OCI-LY3 (cell line): ENCODE measurements at regions not wholly inside any gene's neighbourhood (a gene's known extent, or its start where the extent isn't known, plus 50 kb on each side); places are given as distances from the start of the nearest gene placed in this dataset.

Source experiments
- H2AFZ ChIP-seq: fragments of 200-600, 300-600 bp; shearing (Covaris generic); 2 replicates; pipeline ENCODE4 v1.6.0; 2014; ENCODE audit warnings: antibody characterized with exemption, low read depth, low read length
- H3K27ac ChIP-seq: fragments of 200-600, 300-600 bp; sonication (generic); 2 replicates; pipeline ENCODE4 v1.5.1; 2014; ENCODE audit warnings: mild to moderate bottlenecking, low read length, moderate library complexity, mixed read lengths
- H3K27me3 ChIP-seq: fragments of 200-600, 300-600 bp; sonication (generic); 2 replicates; pipeline ENCODE4 v1.6.1; 2014; ENCODE audit warnings: low read depth, low read length, mixed read lengths
- H3K36me3 ChIP-seq: fragments of 200-600, 300-600 bp; sonication (generic); replicated peaks from 2 replicates; pipeline ENCODE3; 2014; ENCODE audit warnings: low read depth, low read length, mixed read lengths
- H3K4me1 ChIP-seq: fragments of 300-600, 200-600 bp; sonication (generic); 2 replicates; pipeline ENCODE4 v1.6.1; 2014; ENCODE audit warnings: low read length, mixed read lengths
- H3K4me2 ChIP-seq: fragments of 200-600, 300-600 bp; sonication (generic); 2 replicates; pipeline ENCODE4 v1.6.1; 2014; ENCODE audit warnings: low read length, mixed read lengths
- H3K4me3 ChIP-seq: fragments of 300-600, 200-600 bp; sonication (generic); 2 replicates; pipeline ENCODE4 v1.5.1; 2014; ENCODE audit warnings: antibody characterized with exemption, mild to moderate bottlenecking, low read length, moderate library complexity
- H3K79me2 ChIP-seq: fragments of 300-600, 200-600 bp; shearing (Covaris generic); 2 replicates; pipeline ENCODE4 v1.6.1; 2014; ENCODE audit warnings: mild to moderate bottlenecking, low read length, mixed read lengths
- H3K9ac ChIP-seq: fragments of 300-600, 200-600 bp; shearing (Covaris generic); 2 replicates; pipeline ENCODE4 v1.6.0; 2014; ENCODE audit warnings: mild to moderate bottlenecking, low read length, moderate library complexity
- H3K9me3 ChIP-seq: fragments of 200-600, 300-600 bp; shearing (Covaris generic); 2 replicates; pipeline ENCODE4 v1.6.1; 2014; ENCODE audit warnings: low read length, mixed read lengths; ENCODE audit not compliant: insufficient read depth
- H4K20me1 ChIP-seq: fragments of 200-600, 300-600 bp; sonication (generic); 2 replicates; pipeline ENCODE4 v1.6.1; 2016; ENCODE audit warnings: low read length, mixed read lengths; ENCODE audit not compliant: insufficient read depth
- CTCF ChIP-seq: fragments of 200-600, 300-600 bp; sonication (generic); IDR thresholded peaks from 2 replicates; pipeline ENCODE4 v1.5.1; 2014; ENCODE audit warnings: antibody characterized with exemption, low read length, low read depth
- EZH2phosphoT487 ChIP-seq: fragments of 200-600 bp; shearing (Covaris generic); IDR thresholded peaks from 2 replicates; pipeline ENCODE4 v1.6.1; 2018; ENCODE audit warnings: antibody characterized with exemption, mixed run types, low read depth

- TF ChIP-seq EZH2phosphoT487 (no peak), CTCF (no peak)
- no peak overlapping the region for H3K4me2 ChIP-seq
- no peak overlapping the region for H3K9ac ChIP-seq
- no peaks in the 10 kb centered on the region for H4K20me1 ChIP-seq
- H3K79me2 ChIP-seq, result no peaks in the 10 kb centered on the region
- no peaks in the 10 kb centered on the region for H3K4me1 ChIP-seq
- H3K27ac ChIP-seq, result no peak overlapping the region
- no peaks in the 10 kb centered on the region for H3K27me3 ChIP-seq
- no peak overlapping the region for H3K4me3 ChIP-seq
- H3K36me3 ChIP-seq, result no peaks in the 10 kb centered on the region
- H2AFZ ChIP-seq, result no peak overlapping the region
- H3K9me3 ChIP-seq, result no peaks in the 10 kb centered on the region
Measured at GRCh38 chr20:12067686-12068085, 150.0 kb downstream of the BTBD3 start.

- Histone ChIP-seq H3K79me2 (no peaks in the 10 kb centered on the region), H3K9ac (no peak overlapping the region), H3K4me2 (no peak overlapping the region), H3K4me1 (no peaks in the 10 kb centered on the region), H3K36me3 (no peaks in the 10 kb centered on the region), H4K20me1 (no peaks in the 10 kb centered on the region), H2AFZ (no peak overlapping the region), H3K27me3 (no peaks in the 10 kb centered on the region), H3K4me3 (no peak overlapping the region), H3K9me3 (no peaks in the 10 kb centered on the region), H3K27ac (no peak overlapping the region)
- no peak for TF ChIP-seq CTCF
- TF ChIP-seq EZH2phosphoT487, result no peak
Measured at GRCh38 chr20:12068121-12068520, 150.4 kb downstream of the BTBD3 start.

- H3K79me2 ChIP-seq, result no peaks in the 10 kb centered on the region
- no peak for TF ChIP-seq CTCF
- no peak for TF ChIP-seq EZH2phosphoT487
- H3K9ac ChIP-seq, result no peak overlapping the region
- no peak overlapping the region for H3K4me2 ChIP-seq
- no peak overlapping the region for H3K4me3 ChIP-seq
- no peaks in the 10 kb centered on the region for H3K27me3 ChIP-seq
- no peaks in the 10 kb centered on the region for H3K9me3 ChIP-seq
- no peaks in the 10 kb centered on the region for H3K4me1 ChIP-seq
- H3K27ac ChIP-seq, result no peak overlapping the region
- no peaks in the 10 kb centered on the region for H3K36me3 ChIP-seq
- H4K20me1 ChIP-seq, result no peaks in the 10 kb centered on the region
- no peak overlapping the region for H2AFZ ChIP-seq
Measured at GRCh38 chr20:12069181-12069580, 151.5 kb downstream of the BTBD3 start.

GRCh38 chr20:12072221-12072953 lies 154.7 kb downstream of the BTBD3 start:
- no peaks in the 10 kb centered on the region for H4K20me1 ChIP-seq
- no peaks in the 10 kb centered on the region; the same call in 1 of the 2 replicates for H3K9me3 ChIP-seq
- no peak overlapping the region for H2AFZ ChIP-seq

More at GRCh38 chr20:12072221-12072953, 154.7 kb downstream of the BTBD3 start:
- Histone ChIP-seq H3K36me3 (no peaks in the 10 kb centered on the region), H3K27ac (no peak overlapping the region), H3K27me3 (no peaks in the 10 kb centered on the region), H3K9ac (no peak overlapping the region), H3K4me3 (no peak overlapping the region), H3K4me1 (no peaks in the 10 kb centered on the region), H3K79me2 (no peaks in the 10 kb centered on the region), H3K4me2 (no peak overlapping the region)
- no peak for TF ChIP-seq EZH2phosphoT487
- no peak for TF ChIP-seq CTCF
